ENCODE measurements at regions not wholly inside any gene's neighbourhood (a gene's known extent, or its start where the extent isn't known, plus 50 kb on each side); places are given as distances from the start of the nearest gene placed in this dataset.

DNA sequence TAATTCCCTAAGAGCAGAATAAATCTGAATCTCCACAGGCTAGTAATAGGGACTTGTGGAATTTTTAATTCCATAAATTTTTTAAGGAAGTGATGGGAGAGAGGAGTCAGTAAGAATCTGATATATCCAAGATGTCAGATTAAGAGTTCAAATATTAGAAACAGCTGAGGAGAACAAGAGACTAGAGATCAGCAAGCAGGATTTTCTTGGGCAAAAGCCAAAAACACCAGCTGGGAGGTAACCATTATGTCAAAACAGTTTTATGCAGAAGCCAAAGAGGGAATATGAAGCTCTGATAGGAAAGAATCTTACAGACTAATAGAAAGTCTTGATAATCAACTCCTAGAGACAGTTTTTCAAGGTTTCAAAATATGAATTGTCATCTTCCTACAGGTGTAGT is 72.2 kb upstream of the RBPJ start:
- H3K27me3 ChIP-seq (replicated peaks in 1 of 2; ENCODE audit: control insufficient read depth in 2 of 2, insufficient read depth in 2 of 2, low read length in 1 of 2) = no peaks in the 10 kb centered on the region
- no peak for ATAC-seq
- no peaks in the 10 kb centered on the region for H3K79me2 ChIP-seq (ENCODE audit: control insufficient read depth, insufficient read depth, low read length)
- no peak for FAIRE-seq
- H3K9me3 ChIP-seq (replicated peaks; ENCODE audit: control insufficient read depth, insufficient read depth, low read length) = no peaks in the 10 kb centered on the region
- H3K9ac ChIP-seq (ENCODE audit: control insufficient read depth, insufficient read depth, low read length) = no peak overlapping the region
- POLR2A ChIA-PET = no interaction called here
- H3K36me3 ChIP-seq (ENCODE audit: control insufficient read depth in 2 of 2, insufficient read depth in 2 of 2, low read length in 1 of 2) = no peaks in the 10 kb centered on the region
- H3K4me3 ChIP-seq = no peak overlapping the region
- H3K27ac ChIP-seq (ENCODE audit: control insufficient read depth, insufficient read depth) = no peak overlapping the region
- H3K4me2 ChIP-seq (ENCODE audit: control insufficient read depth, insufficient read depth) = no peak overlapping the region
- H4K20me1 ChIP-seq (ENCODE audit: control insufficient read depth, insufficient read depth) = no peaks in the 10 kb centered on the region
- CTCF ChIA-PET = no interaction called here
- no peaks in the 10 kb centered on the region for H3K4me1 ChIP-seq (ENCODE audit: control insufficient read depth, insufficient read depth, low read length)
- no TSS peak for BruUV-seq (replicated peaks)
- DNase-seq (ENCODE audit: low read depth, low spot score) = no peak
- in situ Hi-C loops (cut with MboI) = no loop called here
- RAD21 ChIA-PET (ENCODE audit: unreplicated experiment) = no interaction called here
- no peak overlapping the region for H2AFZ ChIP-seq (ENCODE audit: control insufficient read depth, low read depth, low read length)
- intact Hi-C loops (cut with micrococcal nuclease; ENCODE audit: unreplicated experiment) = no loop called here
- TF ChIP-seq, protein P1, sequence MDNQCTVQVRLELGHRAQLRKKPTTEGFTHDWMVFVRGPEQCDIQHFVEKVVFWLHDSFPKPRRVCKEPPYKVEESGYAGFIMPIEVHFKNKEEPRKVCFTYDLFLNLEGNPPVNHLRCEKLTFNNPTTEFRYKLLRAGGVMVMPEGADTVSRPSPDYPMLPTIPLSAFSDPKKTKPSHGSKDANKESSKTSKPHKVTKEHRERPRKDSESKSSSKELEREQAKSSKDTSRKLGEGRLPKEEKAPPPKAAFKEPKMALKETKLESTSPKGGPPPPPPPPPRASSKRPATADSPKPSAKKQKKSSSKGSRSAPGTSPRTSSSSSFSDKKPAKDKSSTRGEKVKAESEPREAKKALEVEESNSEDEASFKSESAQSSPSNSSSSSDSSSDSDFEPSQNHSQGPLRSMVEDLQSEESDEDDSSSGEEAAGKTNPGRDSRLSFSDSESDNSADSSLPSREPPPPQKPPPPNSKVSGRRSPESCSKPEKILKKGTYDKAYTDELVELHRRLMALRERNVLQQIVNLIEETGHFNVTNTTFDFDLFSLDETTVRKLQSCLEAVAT (IDR thresholded peaks at IDR 0.05) = no peak
- TF ChIP-seq CBX3 (IDR thresholded peaks at IDR 0.05; ENCODE audit: borderline replicate concordance, low read depth) (no peak), SIX5 (IDR thresholded peaks at IDR 0.05; ENCODE audit: low read depth, low read length, severe bottlenecking) (no peak), TCF12 (IDR thresholded peaks at IDR 0.05; ENCODE audit: low read depth, low read length) (no peak), ZBTB40 (IDR thresholded peaks at IDR 0.05; ENCODE audit: borderline replicate concordance) (no peak), ZNF384 (IDR thresholded peaks at IDR 0.05; ENCODE audit: borderline replicate concordance, low read depth, low read length) (no peak), CUX1 (IDR thresholded peaks at IDR 0.05; ENCODE audit: insufficient replicate concordance, low read depth, low read length) (no peak)
- TF ChIP-seq, protein P2, sequence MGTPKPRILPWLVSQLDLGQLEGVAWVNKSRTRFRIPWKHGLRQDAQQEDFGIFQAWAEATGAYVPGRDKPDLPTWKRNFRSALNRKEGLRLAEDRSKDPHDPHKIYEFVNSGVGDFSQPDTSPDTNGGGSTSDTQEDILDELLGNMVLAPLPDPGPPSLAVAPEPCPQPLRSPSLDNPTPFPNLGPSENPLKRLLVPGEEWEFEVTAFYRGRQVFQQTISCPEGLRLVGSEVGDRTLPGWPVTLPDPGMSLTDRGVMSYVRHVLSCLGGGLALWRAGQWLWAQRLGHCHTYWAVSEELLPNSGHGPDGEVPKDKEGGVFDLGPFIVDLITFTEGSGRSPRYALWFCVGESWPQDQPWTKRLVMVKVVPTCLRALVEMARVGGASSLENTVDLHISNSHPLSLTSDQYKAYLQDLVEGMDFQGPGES (IDR thresholded peaks at IDR 0.05) = no peak
- SMC1A ChIA-PET (ENCODE audit: uncharacterized antibody, unreplicated experiment) = interaction anchor here (0.9 to 1.3 kb wide), 2 partner anchors 11 to 16 kb away, joined by 3 read pairs; no protein-coding TSS in a partner anchor
